ENCODE measurements at regions not wholly inside any gene's neighbourhood (a gene's known extent, or its start where the extent isn't known, plus 50 kb on each side); places are given as distances from the start of the nearest gene placed in this dataset.

GRCh38 chr10:29850371-29850770 lies 209.0 kb downstream of the JCAD start:
- DNase-seq: no peak

- no peak for DNase-seq
Observed at GRCh38 chr10:29849886-29850285, 209.5 kb downstream of the JCAD start.

- DNase-seq: peak; percentile 83
Observed at GRCh38 chr10:29849126-29849833, 210.1 kb downstream of the JCAD start.

GRCh38 chr10:29846881-29847280 lies 212.1 kb upstream of the SVIL start:
- DNase-seq: no peak

GRCh38 chr10:29845166-29845565 lies 210.4 kb upstream of the SVIL start:
- no peak for DNase-seq

- DNase-seq: no peak
Observed at GRCh38 chr10:29843143-29843542, 208.4 kb upstream of the SVIL start.

- peak; percentile 28 for DNase-seq
Observed at GRCh38 chr10:29841724-29842649, 207.2 kb upstream of the SVIL start.

GRCh38 chr10:29840516-29841276 lies 205.9 kb upstream of the SVIL start:
- DNase-seq: no peak

- DNase-seq: no peak
Observed at GRCh38 chr10:29839826-29840515, 205.2 kb upstream of the SVIL start.

- DNase-seq: no peak
Observed at GRCh38 chr10:29838539-29838938, 203.8 kb upstream of the SVIL start.

GRCh38 chr10:29837586-29837985 lies 202.8 kb upstream of the SVIL start:
- DNase-seq: no peak

- DNase-seq: no peak
Observed at GRCh38 chr10:29836396-29836795, 201.6 kb upstream of the SVIL start.

GRCh38 chr10:29835055-29835454 lies 200.3 kb upstream of the SVIL start:
- no peak for DNase-seq

GRCh38 chr10:29830531-29831512 lies 196.1 kb upstream of the SVIL start:
- peak; percentile 61 for DNase-seq

- DNase-seq: no peak
Observed at GRCh38 chr10:29829776-29830175, 195.0 kb upstream of the SVIL start.

GRCh38 chr10:29828956-29829355 lies 194.2 kb upstream of the SVIL start:
- no peak for DNase-seq

- no peak for DNase-seq
Observed at GRCh38 chr10:29828440-29828894, 193.7 kb upstream of the SVIL start.

GRCh38 chr10:29827512-29827911 lies 192.7 kb upstream of the SVIL start:
- DNase-seq: no peak

- no peak for DNase-seq
Observed at GRCh38 chr10:29826801-29827450, 192.2 kb upstream of the SVIL start.

- DNase-seq: no peak
Observed at GRCh38 chr10:29826221-29826620, 191.4 kb upstream of the SVIL start.

GRCh38 chr10:29823553-29824080 lies 188.8 kb upstream of the SVIL start:
- no peak for DNase-seq
